SHP77 treated with DMSO at 0.1 percent for 48 hours (cell line): ENCODE measurements at regions not wholly inside any gene's neighbourhood (a gene's known extent, or its start where the extent isn't known, plus 50 kb on each side); places are given as distances from the start of the nearest gene placed in this dataset.
A peak's percentile ranks its signal among the peaks of the same experiment; 100 is the strongest.
"Not testable (repeated sequence)": the region's sequence is repeated elsewhere in the genome, so short reads cannot be mapped to it uniquely, and the experiment has no call there.

Experiments used
- DNase-seq: peaks from one replicate; lab custom pipeline; 2025; lab: John Stamatoyannopoulos, UW

DNA sequence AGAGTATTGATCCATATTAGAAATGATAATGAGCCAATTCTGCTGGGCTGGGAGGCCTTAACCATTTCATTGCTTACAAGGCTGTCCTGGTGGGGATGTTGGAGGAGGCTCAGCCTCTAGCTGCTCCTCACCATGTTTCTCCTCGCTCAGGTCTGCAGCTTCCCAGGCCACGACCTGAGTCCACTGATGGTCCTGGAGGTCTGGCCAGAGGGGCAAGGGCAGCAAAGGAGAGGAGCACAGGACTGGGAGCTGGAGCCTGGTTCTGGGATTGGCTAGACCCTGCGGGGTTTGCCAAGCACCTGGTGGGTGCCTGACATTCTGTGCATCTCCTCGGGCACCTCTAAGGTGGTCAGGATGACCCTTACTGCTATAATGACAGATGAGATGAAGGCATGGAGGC lies 92.6 kb downstream of the KIF26A start:
- no peak for DNase-seq

DNA sequence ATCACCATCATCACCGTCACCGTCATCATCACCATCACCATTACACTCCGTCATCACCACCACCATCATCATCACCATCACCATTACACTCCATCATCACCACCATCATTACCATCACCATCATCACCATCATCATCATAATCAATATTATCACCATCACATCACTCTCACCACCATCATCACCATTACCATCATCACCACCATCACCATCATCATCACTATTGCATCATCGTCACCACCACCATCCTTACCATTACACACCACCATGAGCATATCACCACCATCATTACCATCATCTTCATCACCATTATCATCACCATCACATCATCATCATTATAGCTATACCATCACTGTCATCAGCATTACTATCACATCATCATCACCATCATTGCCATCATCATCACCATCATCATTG lies 93.7 kb downstream of the KIF26A start:
- DNase-seq = no peak

DNA sequence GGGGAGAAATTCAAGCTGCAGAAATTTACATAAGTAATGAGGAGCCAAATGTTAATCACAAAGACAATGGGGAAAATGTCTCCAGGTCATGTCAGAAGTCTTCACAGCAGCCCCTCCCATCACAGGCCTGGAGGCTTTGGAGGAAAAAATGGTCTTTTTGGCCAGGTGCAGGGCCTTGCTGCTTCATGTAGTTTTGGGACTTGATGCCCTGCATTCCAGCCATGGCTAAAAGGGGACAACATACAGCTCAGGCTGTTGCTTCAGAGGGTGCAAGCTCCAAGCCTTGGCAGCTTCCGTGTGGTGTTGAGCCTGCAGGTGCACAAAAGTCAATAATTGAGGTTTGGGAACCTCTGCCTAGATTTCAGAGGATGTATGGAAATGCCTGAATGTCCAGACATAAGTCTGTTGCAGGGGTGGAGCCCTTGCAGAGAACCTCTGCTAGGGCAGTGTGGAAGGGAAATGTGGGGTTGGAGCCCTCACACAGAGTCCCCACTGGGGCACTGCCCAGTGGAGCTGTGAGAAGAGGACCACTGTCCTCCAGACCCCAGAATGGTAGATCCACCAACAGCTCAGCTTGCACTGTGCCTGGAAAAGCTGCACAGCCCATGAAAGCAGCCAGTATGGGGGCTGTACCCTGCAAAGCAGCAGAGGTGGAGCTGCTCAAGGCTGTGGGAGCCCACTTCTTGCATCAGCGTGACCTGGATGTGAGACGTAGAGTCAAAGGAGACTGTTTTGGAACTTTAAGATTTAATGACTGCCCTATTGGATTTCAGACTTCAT lies 95.8 kb downstream of the KIF26A start:
- not testable (repeated sequence) for DNase-seq

DNA sequence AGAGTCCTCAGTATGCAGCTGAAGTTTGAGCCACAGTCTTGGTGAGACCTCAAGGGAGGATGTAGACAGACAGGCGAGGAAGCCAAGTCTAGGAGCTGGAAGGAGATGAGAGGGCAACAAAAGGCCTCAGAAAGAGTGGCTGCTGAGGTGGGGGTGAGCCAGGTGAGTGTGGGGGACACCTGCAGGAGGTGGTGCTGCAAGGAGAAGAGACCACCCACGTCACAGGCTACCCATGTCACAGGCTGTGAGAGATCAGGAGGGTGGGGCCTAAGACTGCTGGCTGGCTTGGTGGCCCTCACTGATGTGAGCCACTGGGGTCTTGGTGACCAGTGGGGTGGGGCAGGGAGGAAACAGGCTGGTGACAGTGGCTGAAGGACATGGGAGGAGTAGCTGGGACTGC lies 97.3 kb downstream of the KIF26A start:
- no peak for DNase-seq

DNA sequence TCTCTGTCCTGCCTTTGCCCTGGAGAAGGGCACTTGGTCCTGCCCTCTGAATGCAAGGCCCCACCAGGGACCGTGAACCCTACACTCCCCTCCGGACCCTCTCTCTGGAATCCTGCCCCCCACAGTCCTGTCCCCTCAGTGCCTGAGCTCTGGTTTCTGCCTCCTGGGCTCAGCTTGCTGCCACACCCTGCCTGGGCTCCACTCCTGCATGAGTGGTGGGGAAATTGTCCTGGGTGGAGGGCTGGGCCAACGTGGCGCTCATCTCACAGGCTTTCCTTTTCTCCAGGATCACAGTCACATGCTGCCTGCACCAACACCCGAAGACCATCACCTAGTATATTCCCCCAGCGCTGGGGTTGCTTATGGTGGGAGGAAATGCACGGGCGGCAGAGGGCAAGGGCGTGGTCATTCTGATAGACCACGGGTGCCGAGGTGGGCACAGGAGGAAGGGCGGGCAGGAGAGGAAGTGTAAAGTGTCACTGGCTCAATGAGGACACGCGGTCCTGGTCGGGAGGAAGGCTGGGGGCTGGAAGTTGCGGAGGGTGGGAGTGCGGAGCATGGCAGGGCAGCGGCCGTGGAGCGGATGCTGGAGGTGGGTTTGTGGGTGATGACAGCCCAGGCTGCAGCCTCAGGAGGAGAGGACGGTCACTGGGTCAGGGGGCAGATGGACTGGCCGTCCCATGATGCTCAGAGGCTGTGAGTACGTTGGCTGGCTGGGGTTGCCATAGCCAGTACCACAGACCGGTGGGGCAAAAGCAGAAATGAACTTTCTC lies 99.5 kb downstream of the KIF26A start:
- DNase-seq = no peak

DNA sequence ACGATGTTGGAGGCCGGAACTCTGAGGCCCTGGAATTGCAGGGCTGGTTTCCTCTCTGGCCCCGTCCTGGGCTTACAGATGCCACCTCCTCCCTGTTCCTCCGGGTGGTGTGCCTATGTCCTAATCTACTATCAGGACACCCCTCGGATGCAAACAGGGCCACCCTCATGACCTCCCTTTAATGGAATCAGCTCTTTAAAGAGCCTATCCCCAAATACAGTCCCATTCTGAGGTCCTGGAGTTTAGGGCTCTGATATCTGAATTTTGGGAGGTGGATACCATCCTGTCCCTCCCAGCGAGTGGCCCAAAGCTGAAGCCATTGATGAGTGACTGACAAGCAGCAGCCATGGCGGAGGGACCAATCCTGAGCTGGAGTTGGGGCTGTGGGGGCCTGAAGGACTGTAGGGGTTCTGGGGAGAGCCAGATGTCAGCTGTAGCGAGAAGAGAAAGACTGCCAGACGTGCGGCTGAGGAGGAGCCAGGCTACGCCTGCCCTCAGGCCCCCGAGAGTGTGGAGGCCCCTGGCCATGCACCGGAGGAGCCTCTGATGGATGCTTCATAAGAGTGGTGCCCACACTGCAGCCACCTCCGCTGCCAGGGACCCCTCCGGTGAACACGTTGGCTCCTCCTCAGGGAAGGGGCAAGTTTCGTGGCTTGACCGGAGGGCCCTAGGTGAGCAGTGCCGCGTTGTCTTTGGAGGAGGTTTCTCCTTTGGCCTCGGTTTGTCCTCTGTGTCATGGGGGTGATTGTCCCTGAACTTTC lies 100.2 kb downstream of the KIF26A start:
- DNase-seq = no peak

DNA sequence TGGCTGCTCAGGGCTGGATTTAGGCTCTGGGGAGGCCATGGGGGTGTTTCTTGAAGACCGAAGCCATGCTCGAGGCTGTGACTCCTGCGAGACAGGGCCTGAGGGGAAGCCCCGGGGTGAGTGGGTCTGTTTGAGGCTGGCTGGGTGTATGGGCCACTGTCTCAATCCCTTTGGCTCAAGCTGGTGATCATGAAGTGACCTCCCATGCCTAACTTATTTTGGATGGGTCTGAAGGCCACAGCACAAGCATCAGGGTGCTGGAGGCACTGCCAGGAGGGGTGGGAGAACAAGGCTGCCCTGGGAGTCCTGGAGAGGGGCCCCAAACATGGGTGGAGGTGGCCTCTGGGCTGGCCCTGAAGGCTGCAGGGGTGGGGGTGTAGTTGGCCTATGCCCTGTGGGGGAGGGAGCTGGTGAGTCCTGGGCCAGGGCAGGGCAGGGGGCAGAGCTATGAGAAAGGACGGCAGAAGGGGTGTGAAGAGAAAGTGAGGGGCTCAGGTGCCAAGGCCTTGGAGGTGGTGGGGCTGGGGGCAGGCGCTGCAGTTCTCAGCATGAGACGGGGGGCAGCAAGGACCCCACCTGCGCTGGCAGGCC lies 100.9 kb downstream of the KIF26A start:
- DNase-seq = no peak

DNA sequence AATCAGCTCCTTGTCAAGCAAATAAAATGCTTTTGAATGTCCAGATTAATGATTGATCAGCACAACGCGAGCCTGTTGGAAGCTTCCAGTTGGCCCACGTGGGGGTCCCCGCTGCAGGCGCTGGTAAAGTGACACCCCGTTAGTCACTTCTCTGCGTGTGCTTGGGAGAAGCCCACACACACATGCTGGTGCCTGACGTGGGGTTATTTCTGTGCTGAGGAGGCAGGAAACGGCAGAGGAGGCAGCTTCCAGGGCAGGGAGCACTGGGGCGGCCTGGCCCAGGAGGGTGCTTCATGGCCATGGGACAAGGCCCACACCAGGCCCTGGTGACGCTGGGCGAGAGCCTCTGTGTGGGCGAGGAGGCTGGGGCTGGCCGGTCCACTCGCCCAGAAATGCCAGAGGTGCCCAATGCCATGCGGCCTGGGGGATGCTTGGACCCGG lies 101.5 kb downstream of the KIF26A start:
- DNase-seq = no peak

DNA sequence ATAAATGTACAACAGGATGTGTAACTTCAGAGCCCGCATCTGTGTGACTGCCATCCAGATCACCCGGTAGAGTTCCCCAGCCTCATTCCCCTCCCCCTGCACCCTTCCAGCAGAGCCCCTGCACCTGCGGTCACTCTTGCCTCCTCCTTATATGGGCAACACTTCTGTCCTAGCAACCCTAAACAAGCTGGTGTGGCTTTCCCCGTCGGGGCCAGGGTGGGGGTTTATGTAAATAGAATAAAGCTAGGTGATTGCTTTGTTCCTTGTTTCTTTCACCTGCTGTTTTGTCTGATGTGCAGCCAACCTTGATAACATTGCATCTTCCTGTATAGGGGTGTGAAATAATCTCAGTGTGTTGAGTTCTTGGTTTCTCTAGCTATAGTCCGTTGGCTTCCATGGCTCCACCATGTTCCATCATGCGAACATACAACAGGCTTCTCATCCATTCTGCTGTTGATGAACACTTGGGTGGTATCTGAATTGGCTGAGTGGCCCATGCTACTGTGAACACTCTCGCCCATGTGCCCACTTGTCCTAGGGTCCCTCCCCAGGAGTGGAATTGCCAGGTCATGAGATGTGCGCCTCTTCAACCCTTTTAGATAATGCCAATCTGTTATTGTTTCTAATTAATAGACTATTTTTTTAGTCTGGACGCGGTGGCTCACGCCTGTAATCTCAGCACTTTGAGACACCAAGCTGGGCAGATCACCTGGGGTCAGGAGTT lies 102.2 kb downstream of the KIF26A start:
- DNase-seq = peak; percentile 65

DNA sequence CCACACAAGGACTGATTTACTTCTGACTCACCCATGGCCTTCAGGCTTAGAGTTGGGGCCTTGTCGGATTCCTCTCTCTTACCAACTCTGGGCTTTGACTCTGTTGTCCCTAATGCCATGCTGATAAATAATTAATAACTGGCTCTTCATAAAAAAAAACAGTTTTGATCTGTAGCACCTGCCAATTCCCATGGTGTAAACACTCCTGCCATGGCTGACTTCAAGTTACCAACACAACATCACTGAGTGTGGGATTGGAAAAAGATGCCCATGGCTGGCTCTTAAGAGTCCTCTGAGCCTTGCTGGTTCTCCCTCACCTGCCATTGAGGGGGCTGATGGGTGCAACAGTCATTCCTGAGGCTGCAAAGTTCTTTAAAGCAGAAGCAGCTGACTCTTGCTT lies 104.8 kb downstream of the KIF26A start:
- DNase-seq = no peak

DNA sequence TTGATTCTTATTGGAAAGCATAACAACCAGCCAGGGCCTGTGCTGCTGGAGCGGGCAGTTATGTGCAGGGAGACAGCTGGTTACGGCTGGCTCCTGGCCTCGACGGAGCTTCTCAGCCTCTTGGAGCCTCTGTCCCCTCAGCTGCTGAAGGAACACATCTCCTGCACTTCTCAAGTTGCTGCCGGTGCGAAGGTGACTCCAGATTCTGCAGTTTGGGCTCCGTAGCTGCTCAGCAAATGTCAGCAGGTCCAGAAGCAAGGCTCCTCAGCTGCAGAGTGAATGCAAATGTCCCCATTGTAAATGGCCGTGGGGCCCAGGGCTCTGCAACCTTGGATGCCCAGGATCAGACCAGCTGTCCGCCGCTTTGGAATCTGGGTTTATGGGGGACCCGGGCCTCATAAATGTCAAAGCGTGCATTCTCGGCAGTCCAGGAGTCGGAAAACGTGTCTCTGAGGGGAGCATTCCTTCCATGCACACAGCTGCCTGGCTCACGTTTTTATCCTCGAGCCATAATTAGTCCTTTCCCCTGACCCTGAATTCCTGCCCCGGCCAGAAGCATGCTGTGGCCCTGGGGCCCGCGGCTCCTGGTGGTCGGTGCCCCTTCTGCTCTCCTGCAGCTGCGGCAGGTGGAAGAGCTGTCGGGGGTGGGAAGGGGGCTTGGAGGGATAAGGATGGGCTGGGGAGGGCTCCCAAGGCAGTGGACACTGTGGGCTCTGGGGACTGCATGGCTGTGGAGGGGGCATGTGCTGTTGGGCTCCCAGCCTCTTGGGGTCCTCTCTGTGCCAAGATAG lies 106.0 kb downstream of the KIF26A start:
- no peak for DNase-seq

DNA sequence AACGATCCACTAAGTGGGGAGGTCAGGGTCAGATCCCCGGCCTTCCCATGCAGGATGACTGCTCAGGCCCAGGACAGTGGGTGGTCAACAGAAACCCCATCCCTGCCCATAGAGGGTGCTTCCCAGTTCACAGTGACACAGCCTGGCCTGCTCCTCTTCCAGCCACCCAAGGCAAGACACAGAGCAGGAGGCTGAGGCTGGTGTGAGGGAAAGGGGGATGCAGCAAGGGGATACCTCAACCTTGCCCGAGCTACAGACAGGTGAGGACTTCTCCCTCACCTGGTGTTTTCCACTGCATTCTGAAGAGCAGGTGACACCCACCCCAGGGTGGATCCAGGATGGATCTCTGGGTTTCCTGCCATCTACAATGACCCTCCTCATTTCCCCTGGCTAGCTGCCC lies 106.7 kb downstream of the KIF26A start:
- DNase-seq = no peak

DNA sequence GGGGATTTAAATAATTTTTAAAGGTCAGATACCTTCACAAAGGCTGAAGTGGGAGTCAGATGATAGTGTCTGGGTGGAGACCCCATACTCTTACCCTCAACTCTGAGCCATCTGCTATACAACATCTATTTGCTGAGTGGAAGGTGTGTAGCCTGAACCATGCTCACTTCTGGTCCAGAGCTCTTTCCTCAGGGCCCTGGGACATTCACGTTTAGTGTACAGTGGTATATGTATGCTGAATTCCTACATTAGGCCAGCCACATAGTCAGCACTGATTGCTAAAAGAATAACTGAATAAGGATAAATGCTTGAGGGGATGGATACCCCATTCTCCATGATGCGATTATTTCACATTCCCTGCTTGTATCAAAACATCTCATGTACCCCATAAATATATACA lies 107.3 kb downstream of the KIF26A start:
- no peak for DNase-seq

DNA sequence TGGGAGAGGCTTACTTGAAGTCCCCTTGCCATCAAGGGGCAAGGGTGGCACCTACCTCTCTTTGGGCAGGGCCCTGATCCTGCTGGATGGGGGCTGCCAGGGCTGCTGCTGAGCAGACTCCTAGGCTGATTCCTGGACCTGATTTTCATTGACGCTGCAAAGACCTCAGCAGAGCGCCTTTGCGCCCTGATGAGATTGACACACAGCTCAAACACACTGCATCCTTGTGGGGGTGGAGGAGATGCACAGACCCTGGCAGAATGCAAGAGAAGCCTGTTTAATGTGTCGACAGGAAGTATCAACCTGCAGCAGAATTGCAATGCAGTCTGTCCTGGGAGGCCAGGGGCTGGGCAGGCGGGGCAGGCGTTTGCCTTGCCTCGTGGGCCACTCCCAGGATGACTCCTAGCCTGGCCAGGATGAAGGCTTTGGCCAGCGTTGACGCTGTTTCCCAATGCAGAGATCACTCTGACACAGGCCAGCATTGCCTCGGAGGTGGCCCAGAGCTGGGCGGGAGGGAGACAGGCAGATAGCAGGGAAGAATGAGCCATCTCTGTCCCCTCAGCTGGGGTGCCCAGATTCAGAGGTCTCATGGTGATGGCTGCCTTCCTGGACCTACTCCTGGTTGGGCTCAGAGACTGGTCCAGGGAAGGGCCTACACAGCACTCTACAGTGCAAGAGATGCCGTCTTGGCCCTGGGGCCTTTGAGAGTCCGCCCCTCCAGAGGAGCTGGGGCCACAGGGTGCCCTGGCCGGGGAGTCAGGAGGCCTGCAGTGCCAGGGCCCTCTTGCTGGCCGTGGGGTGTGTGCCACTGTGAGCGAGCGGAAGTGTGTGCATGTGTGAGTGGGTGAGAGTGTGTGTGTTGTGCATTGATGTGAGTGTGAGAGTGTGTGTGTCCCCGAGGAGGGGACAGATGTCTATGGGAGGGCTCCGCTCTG lies 108.3 kb downstream of the KIF26A start:
- DNase-seq = no peak

DNA sequence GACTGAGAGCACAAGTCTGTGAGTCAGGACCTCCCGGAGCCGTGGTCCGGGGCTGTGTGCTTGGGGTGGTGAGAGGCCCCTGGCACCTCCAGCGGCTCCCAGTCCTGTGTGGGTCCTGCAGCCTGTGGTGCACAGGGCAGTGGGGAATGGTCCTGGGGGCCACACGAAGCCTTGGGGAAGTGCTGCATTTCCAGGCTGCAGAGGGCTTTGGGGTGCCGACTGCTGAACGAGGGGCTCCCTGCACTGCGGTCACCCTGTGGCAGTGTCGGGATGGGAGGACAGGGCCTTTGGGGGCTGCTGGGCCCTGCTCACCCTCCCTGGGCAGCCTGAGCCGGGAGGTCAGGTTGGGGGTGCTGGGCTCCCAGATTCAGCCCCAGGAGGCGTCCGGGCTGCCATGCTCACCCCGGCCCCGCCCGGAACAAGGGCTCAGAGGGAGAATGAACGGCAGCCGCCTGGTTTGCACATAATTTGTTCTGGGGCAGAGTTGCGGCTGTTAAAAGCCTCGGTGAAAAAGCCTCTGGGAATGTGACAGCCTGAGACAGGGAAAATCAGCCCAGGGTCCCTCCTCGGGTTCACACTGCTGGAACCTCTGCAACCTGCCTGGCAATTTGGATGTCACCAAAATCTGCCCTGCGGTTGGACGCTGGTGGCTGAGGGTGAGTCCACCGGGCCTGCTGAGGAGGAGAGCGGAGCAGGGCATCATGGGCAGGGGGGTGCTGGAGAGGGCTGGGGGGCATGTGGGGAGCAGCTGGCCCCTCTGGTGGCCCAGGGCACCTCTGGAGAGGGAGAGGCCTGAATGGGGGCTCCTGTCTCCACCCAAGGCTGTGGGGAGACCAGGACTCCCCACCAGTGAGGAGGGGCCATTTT lies 109.2 kb downstream of the KIF26A start:
- DNase-seq = no peak

DNA sequence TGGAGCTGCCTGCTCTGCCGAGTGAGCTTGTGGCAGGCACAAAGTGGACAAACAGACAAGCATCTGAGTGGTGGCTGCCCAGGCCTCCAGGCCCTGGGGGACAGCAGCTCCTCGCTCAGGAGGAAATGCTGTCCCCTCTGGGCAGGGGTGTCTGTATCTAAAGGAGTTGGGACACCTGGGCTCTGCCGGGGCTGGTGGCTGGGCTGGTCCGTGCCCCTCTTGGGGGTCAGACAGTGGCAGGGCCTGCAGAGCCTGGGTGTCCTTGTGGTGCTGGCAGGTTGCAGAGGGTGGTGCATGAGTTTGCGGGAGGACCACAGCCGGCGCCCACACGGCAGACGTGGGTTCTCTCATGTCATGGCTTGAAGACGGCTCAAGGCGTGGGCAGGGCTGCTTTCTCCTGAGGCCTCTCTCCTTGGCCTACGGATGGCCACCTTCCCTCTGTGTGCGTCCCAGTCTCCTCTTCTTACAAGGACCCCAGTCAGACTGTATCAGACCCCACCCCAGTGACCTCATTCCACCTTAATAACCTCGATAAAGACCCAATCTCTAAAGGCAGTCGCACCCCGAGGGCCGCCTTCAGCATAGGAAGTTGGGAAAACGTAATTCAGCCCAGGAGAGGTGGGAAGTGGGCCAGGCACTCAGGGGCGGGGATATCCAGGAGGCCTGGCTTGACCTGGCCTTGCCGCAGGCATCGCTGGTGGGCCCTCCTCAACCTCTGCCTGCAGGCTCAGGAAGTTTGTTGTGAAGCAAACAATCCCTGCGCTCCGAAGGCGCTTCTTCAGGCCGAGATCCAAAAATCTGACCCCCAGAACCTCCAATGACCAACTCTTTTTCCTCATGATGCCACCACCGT lies 110.0 kb downstream of the KIF26A start:
- no peak for DNase-seq

DNA sequence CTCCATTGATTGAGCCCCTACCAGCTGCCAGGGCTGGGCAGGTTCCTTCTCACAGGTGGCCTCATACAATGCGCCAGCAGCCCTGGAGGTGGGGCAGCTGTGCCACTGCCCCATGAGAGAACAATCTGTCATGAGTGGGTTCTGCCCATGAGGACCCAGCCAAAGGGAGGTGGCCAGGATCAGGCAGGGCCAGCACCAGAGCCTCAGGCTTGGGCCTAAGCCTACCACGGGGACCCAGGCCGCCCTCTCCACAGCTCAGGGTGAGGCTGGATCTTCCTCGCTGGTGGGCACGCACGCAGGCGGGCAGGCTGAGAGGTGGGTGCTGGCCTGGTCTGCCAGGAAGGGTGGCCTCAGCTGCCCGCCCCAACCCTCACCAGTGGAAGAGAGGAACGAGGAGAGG lies 110.7 kb downstream of the KIF26A start:
- no peak for DNase-seq

DNA sequence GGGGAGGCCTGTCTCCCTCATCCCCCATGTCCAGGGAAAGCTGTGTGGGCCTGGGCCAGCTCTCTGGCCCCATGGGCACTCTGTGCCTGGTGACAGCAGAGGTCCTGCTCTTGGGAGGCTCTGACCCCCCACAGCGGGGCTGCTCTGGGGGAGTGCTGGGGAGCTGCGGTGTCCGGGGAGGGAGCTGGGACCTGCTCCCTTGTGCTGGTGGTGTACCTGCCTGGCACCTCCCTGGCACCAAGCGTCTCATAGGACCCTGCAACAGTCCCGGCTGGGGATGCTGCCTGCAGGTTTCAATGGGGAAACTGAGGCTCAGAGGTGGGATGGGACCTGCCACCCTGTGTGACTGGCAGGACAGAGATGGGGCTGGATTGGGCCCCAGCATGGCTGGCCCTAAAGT lies 111.3 kb downstream of the KIF26A start:
- no peak for DNase-seq
